Nephron progenitor cell (in vitro differentiated cells): ENCODE measurements at regions not wholly inside any gene's neighbourhood (a gene's known extent, or its start where the extent isn't known, plus 50 kb on each side); places are given as distances from the start of the nearest gene placed in this dataset.

Experiments used
- DNase-seq: peaks from one replicate; pipeline ENCODE4 v3.0.0; 2021
- H3K27ac Mint-ChIP-seq: 2 replicates; pipeline ENCODE4 v1.8.0; 2021; ENCODE audit warnings: mild to moderate bottlenecking, moderate library complexity, mixed read lengths
- H3K27me3 Mint-ChIP-seq: 2 replicates; pipeline ENCODE4 v1.8.0; 2021; ENCODE audit warnings: mild to moderate bottlenecking, low read depth, mixed read lengths; ENCODE audit not compliant: poor library complexity
- H3K36me3 Mint-ChIP-seq: 2 replicates; pipeline ENCODE4 v1.8.0; 2021; ENCODE audit warnings: low read depth, mixed read lengths
- H3K4me1 Mint-ChIP-seq: 2 replicates; pipeline ENCODE4 v1.8.0; 2021; ENCODE audit warnings: mixed read lengths
- H3K4me3 Mint-ChIP-seq: 2 replicates; pipeline ENCODE4 v1.8.0; 2021; ENCODE audit warnings: mild to moderate bottlenecking, moderate library complexity, mixed read lengths
- H3K9me3 Mint-ChIP-seq: 2 replicates; pipeline ENCODE4 v1.8.0; 2021; ENCODE audit warnings: mild to moderate bottlenecking, moderate library complexity, mixed read lengths
- CTCF ChIP-seq: fragments of 200-600 bp; sonication (generic); IDR thresholded peaks from 2 replicates; pipeline ENCODE4 v1.5.0; 2021; ENCODE audit warnings: antibody characterized with exemption

DNA sequence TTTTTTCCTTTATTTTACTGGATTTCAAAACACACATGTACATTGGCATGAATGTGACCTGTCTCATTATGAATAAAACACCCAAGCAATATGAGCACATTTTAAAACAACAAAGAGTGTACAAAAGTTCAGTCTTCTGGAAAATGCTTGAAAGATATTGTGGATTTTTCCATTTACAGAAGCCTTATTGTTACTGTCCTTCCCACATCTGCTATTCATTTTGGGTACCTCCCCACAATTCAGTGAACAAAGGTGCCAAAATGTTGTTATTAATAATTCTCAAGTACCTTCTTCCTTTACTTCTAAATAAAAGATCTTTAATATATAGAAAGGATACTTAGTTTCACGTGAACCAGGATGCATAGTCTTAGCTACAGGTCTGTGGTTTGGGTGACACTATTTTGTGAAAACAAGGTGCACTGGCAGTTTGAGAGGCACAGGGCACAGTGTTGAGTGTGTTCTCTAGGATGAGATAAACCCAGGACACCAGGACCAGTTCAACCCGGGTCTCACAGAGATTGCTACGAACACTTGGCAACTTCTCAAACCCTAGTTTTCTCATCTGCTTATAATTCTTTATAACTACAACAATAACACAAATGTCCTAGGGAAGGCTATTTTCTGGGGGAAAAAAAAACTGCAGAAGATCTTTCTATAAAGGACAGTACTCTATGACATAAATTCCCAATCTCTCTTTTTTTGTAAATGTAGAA is 84.5 kb upstream of the GALNT5 start:
- Mint-ChIP-seq H3K4me3 (no peak overlapping the region), H3K27me3 (no peaks in the 10 kb centered on the region), H3K9me3 (peaks cover 4% of the 10 kb centered on the region), H3K27ac (no peak overlapping the region), H3K36me3 (no peaks in the 10 kb centered on the region), H3K4me1 (no peaks in the 10 kb centered on the region)
- TF ChIP-seq CTCF: no peak
- DNase-seq: no peak

GRCh38 chr2:157173740-157174184 is 83.7 kb upstream of the GALNT5 start:
- Mint-ChIP-seq H3K36me3 (no peaks in the 10 kb centered on the region), H3K27ac (no peak overlapping the region), H3K27me3 (no peaks in the 10 kb centered on the region), H3K4me1 (no peaks in the 10 kb centered on the region), H3K4me3 (no peak overlapping the region), H3K9me3 (peaks cover 4% of the 10 kb centered on the region)
- DNase-seq: no peak
- TF ChIP-seq CTCF: no peak

DNA sequence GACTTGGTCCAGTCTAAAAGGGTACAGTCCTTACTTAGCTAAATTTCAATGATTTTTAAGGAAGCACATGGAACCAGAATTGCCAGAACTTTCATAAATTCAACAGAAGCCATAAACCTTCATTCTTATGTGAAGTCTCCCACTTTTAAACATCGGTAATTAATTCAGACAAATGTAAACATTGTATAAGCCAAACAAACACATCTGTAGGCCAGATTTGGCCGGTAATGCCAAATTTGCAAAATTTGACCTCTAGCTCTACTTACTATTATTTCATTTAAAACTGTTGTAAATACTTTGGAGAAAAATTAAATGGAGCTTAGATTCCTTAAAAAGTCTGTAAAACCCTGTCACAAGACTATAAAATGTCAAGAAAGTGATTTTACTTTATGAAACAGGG is 83.2 kb upstream of the GALNT5 start:
- H3K9me3 Mint-ChIP-seq: peaks cover 4% of the 10 kb centered on the region
- no peak overlapping the region for H3K4me3 Mint-ChIP-seq
- H3K27ac Mint-ChIP-seq: no peak overlapping the region
- H3K4me1 Mint-ChIP-seq: no peaks in the 10 kb centered on the region
- TF ChIP-seq CTCF: no peak
- no peak for DNase-seq
- no peaks in the 10 kb centered on the region for H3K27me3 Mint-ChIP-seq
- no peaks in the 10 kb centered on the region for H3K36me3 Mint-ChIP-seq

GRCh38 chr2:157176602-157177001 is 80.9 kb upstream of the GALNT5 start:
- Mint-ChIP-seq H3K36me3 (no peaks in the 10 kb centered on the region), H3K27me3 (no peaks in the 10 kb centered on the region), H3K27ac (no peak overlapping the region), H3K4me3 (no peak overlapping the region), H3K9me3 (peaks cover 4% of the 10 kb centered on the region), H3K4me1 (no peaks in the 10 kb centered on the region)
- DNase-seq: no peak
- no peak for TF ChIP-seq CTCF

- DNase-seq: no peak
- peaks cover 4% of the 10 kb centered on the region for H3K9me3 Mint-ChIP-seq
- H3K4me3 Mint-ChIP-seq: no peak overlapping the region
- H3K36me3 Mint-ChIP-seq: no peaks in the 10 kb centered on the region
- no peaks in the 10 kb centered on the region for H3K27me3 Mint-ChIP-seq
- no peak for TF ChIP-seq CTCF
- no peaks in the 10 kb centered on the region for H3K4me1 Mint-ChIP-seq
- no peak overlapping the region for H3K27ac Mint-ChIP-seq
Measured at GRCh38 chr2:157178874-157179273, 78.6 kb upstream of the GALNT5 start.
